ENCODE measurements at regions not wholly inside any gene's neighbourhood (a gene's known extent, or its start where the extent isn't known, plus 50 kb on each side); places are given as distances from the start of the nearest gene placed in this dataset.

GRCh38 chr12:47551426-47551851 lies 154.4 kb downstream of the RPAP3 start:
- no peaks in the 10 kb centered on the region for H3K4me1 ChIP-seq
- DNase-seq (ENCODE audit: low spot score in 2 of 2) = no peak
- no peak overlapping the region for H3K27ac ChIP-seq
- 35% methylated on average over 3 of the region's 3 CpGs for WGBS
- peaks cover 10% of the 10 kb centered on the region for H3K9me3 ChIP-seq
- no peaks in the 10 kb centered on the region for H3K36me3 ChIP-seq
- TF ChIP-seq EP300 (IDR thresholded peaks at IDR 0.05) = no peak
- TF ChIP-seq POLR2AphosphoS5 (IDR thresholded peaks at IDR 0.05) = no peak
- TF ChIP-seq CTCF (IDR thresholded peaks at IDR 0.05) = no peak
- TF ChIP-seq POLR2A (IDR thresholded peaks at IDR 0.05) = no peak
- H3K27me3 ChIP-seq = no peaks in the 10 kb centered on the region
- no peak overlapping the region for H3K4me3 ChIP-seq

- 82% methylated on average over 3 of the region's 3 CpGs for WGBS
- H3K9me3 ChIP-seq = peaks cover 10% of the 10 kb centered on the region
- TF ChIP-seq POLR2AphosphoS5 (IDR thresholded peaks at IDR 0.05) (no peak), CTCF (IDR thresholded peaks at IDR 0.05) (no peak), EP300 (IDR thresholded peaks at IDR 0.05) (no peak), POLR2A (IDR thresholded peaks at IDR 0.05) (no peak)
- H3K4me3 ChIP-seq = no peak overlapping the region
- no peaks in the 10 kb centered on the region for H3K36me3 ChIP-seq
- H3K4me1 ChIP-seq = no peaks in the 10 kb centered on the region
- no peaks in the 10 kb centered on the region for H3K27me3 ChIP-seq
- no peak overlapping the region for H3K27ac ChIP-seq
- DNase-seq (ENCODE audit: low spot score in 2 of 2) = no peak
These were observed 156.6 kb downstream of the RPAP3 start for GRCh38 chr12:47549258-47549657.

GRCh38 chr12:47548401-47548800 lies 157.4 kb downstream of the RPAP3 start:
- Histone ChIP-seq H3K4me1 (no peaks in the 10 kb centered on the region), H3K27me3 (no peaks in the 10 kb centered on the region), H3K9me3 (peaks cover 7% of the 10 kb centered on the region), H3K4me3 (no peak overlapping the region), H3K36me3 (no peaks in the 10 kb centered on the region), H3K27ac (no peak overlapping the region)
- no peak for TF ChIP-seq POLR2AphosphoS5 (IDR thresholded peaks at IDR 0.05)
- TF ChIP-seq EP300 (IDR thresholded peaks at IDR 0.05) = no peak
- TF ChIP-seq POLR2A (IDR thresholded peaks at IDR 0.05) = no peak
- no peak for TF ChIP-seq CTCF (IDR thresholded peaks at IDR 0.05)
- no peak for DNase-seq (ENCODE audit: low spot score in 2 of 2)

GRCh38 chr12:47547077-47547476 lies 158.8 kb downstream of the RPAP3 start:
- Histone ChIP-seq H3K4me3 (no peak overlapping the region), H3K9me3 (no peaks in the 10 kb centered on the region), H3K27me3 (no peaks in the 10 kb centered on the region), H3K27ac (no peak overlapping the region), H3K36me3 (no peaks in the 10 kb centered on the region), H3K4me1 (no peaks in the 10 kb centered on the region)
- TF ChIP-seq POLR2A (IDR thresholded peaks at IDR 0.05) = no peak
- no peak for TF ChIP-seq EP300 (IDR thresholded peaks at IDR 0.05)
- TF ChIP-seq POLR2AphosphoS5 (IDR thresholded peaks at IDR 0.05) = no peak
- TF ChIP-seq CTCF (IDR thresholded peaks at IDR 0.05) = no peak
- no peak for DNase-seq (ENCODE audit: low spot score in 2 of 2)
- 93% methylated on average over 6 of the region's 6 CpGs for WGBS

- no peaks in the 10 kb centered on the region for H3K36me3 ChIP-seq
- H3K4me3 ChIP-seq = no peak overlapping the region
- H3K9me3 ChIP-seq = no peaks in the 10 kb centered on the region
- DNase-seq (ENCODE audit: low spot score in 2 of 2) = no peak
- TF ChIP-seq POLR2AphosphoS5 (IDR thresholded peaks at IDR 0.05) (no peak), CTCF (IDR thresholded peaks at IDR 0.05) (no peak), EP300 (IDR thresholded peaks at IDR 0.05) (no peak), POLR2A (IDR thresholded peaks at IDR 0.05) (no peak)
- no peak overlapping the region for H3K27ac ChIP-seq
- 71% methylated on average over 6 of the region's 6 CpGs for WGBS
- no peaks in the 10 kb centered on the region for H3K4me1 ChIP-seq
- no peaks in the 10 kb centered on the region for H3K27me3 ChIP-seq
These were observed 159.8 kb downstream of the RPAP3 start for GRCh38 chr12:47545938-47546609.

Data from suprapubic skin (tissue), 4 donors.